ENCODE measurements at regions not wholly inside any gene's neighbourhood (a gene's known extent, or its start where the extent isn't known, plus 50 kb on each side); places are given as distances from the start of the nearest gene placed in this dataset.
"Not testable (repeated sequence)": the region's sequence is repeated elsewhere in the genome, so short reads cannot be mapped to it uniquely, and the experiment has no call there.

- peak; percentile 1 for DNase-seq (ENCODE audit: low read depth)
These were observed 78.0 kb upstream of the DRD5 start for GRCh38 chr4:9703391-9703790.

- not testable (repeated sequence) for DNase-seq (ENCODE audit: low read depth)
These were observed 77.3 kb upstream of the DRD5 start for GRCh38 chr4:9704126-9704525.

- no peak for DNase-seq (ENCODE audit: low read depth)
These were observed 76.7 kb upstream of the DRD5 start for GRCh38 chr4:9704551-9705332.

- DNase-seq (ENCODE audit: low read depth), result not testable (repeated sequence)
These were observed 74.2 kb upstream of the DRD5 start for GRCh38 chr4:9707281-9707680.

GRCh38 chr4:9707936-9708335 is 73.5 kb upstream of the DRD5 start:
- not testable (repeated sequence) for DNase-seq (ENCODE audit: low read depth)

- DNase-seq (ENCODE audit: low read depth), result no peak
These were observed 71.7 kb upstream of the DRD5 start for GRCh38 chr4:9709724-9710123.

GRCh38 chr4:9715271-9715670 is 66.2 kb upstream of the DRD5 start:
- DNase-seq (ENCODE audit: low read depth), result not testable (repeated sequence)

GRCh38 chr4:9716093-9716492 is 65.3 kb upstream of the DRD5 start:
- DNase-seq (ENCODE audit: low read depth), result no peak

GRCh38 chr4:9718246-9718939 is 63.0 kb upstream of the DRD5 start:
- not testable (repeated sequence) for DNase-seq (ENCODE audit: low read depth)

GRCh38 chr4:9722131-9722530 is 59.3 kb upstream of the DRD5 start:
- DNase-seq (ENCODE audit: low read depth), result not testable (repeated sequence)

All from ELR (cell line).